C4-2B (cell line): ENCODE measurements at regions not wholly inside any gene's neighbourhood (a gene's known extent, or its start where the extent isn't known, plus 50 kb on each side); places are given as distances from the start of the nearest gene placed in this dataset.
A peak's percentile ranks its signal among the peaks of the same experiment; 100 is the strongest.

Experiments used
- H3K27ac ChIP-seq: fragments of 450-650 bp; 2 replicates; pipeline ENCODE4 v1.5.1; 2017
- ZFX ChIP-seq: fragments of 450-650 bp; IDR thresholded peaks from 2 replicates; pipeline ENCODE4 v1.6.1; 2017
- TF ChIP-seq, protein P1 (sequence below): fragments of 450-650 bp; conservative IDR thresholded peaks from 2 replicates; pipeline ENCODE4 v1.5.1; 2017; ENCODE audit warnings: mild to moderate bottlenecking

DNA sequence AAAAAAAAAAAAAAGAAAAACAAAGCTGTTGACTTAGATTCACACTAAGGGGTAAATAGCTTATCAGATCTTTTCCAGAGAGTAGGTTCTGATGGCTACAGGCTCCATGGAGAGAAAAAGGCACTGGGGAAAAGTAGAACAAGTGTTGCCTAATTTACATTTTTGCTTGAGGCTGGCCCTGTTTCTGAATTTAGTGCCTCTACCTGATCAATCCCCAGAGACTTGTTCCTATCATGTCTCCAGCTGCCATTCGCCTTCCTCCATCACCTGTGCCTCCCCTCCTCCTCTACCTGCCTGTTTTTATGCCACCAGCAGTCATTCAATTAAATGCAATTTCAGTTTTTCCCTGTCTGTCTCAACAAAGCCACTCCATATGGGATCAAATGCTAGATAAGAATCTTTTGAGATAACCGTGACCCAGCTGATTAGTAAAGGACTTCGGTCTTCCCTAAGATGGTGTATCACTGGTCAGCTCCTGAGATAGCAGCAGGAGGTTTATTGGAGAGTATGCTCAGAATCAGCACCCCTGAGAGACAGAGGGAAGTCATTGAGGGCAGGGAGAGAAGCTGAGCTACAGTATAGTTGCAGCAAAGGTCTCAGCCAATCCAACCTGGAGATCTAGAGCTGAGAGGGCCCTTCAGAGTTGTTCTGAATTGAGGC, 88.1 kb upstream of the GADL1 start:
- TF ChIP-seq ZFX: no peak
- TF ChIP-seq, protein P1, sequence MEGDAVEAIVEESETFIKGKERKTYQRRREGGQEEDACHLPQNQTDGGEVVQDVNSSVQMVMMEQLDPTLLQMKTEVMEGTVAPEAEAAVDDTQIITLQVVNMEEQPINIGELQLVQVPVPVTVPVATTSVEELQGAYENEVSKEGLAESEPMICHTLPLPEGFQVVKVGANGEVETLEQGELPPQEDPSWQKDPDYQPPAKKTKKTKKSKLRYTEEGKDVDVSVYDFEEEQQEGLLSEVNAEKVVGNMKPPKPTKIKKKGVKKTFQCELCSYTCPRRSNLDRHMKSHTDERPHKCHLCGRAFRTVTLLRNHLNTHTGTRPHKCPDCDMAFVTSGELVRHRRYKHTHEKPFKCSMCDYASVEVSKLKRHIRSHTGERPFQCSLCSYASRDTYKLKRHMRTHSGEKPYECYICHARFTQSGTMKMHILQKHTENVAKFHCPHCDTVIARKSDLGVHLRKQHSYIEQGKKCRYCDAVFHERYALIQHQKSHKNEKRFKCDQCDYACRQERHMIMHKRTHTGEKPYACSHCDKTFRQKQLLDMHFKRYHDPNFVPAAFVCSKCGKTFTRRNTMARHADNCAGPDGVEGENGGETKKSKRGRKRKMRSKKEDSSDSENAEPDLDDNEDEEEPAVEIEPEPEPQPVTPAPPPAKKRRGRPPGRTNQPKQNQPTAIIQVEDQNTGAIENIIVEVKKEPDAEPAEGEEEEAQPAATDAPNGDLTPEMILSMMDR: no peak
- H3K27ac ChIP-seq: no peak overlapping the region

DNA sequence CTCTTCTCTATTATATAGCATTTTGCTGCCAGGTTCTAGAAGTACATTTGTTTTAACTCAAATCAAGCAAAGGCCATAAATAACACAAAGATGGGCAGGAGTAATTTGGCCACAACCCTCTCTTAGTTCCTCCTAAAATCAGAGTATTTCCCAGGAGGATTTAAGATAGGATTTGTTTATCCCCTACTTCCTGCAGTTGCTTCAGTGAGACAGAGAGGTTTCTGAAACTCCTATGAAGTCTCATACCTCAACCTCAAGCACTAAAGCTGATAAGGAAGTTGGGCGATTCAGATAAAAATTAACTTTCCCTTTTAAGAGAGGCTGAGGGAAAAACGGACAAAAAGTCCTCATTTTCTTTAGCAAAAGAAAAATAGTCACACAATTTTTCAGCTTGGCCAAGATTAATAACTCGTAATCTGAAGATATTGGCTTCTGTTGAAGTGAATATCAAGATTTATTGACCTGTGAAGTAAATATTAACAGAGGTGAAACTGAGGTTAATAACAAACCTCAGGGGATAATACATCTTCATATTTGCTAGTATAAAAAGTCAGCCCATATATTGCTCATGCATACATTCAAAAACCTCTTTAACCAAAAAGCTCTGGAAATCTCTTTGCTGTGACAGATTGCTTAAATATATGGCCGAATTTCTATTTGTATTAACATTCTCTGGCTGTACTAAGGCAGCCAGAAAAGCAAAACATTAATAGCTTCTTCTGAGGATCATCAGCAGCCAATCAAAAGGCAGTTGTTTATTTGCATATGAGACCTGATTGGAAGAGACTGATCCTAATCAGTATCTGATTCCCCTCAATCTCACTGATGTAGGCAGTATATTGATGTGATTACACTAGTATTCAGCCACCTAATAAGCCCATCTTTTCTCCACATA, 90.6 kb upstream of the GADL1 start:
- no peak overlapping the region for H3K27ac ChIP-seq
- TF ChIP-seq, protein P1: no peak
- TF ChIP-seq ZFX: no peak

DNA sequence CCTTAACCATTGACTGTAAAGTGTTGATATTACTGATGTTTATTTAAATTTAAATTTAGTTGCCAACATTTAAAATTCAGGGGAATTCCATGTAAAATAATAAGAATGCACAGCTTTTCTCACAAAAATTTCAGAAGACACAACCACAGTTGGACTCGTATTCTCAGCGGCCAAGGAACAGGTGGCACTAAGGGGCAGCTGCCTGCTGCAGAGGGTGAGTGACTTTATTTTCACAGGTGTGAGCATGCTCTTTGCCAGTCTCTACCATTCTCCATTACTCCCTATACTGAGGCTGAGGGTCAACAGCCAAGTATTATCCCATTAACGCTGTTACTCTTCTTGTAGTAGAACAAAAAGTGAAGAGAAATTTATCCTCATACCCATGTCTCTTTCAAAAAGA, 92.1 kb upstream of the GADL1 start:
- TF ChIP-seq ZFX: no peak
- TF ChIP-seq, protein P1: no peak
- H3K27ac ChIP-seq: no peak overlapping the region

DNA sequence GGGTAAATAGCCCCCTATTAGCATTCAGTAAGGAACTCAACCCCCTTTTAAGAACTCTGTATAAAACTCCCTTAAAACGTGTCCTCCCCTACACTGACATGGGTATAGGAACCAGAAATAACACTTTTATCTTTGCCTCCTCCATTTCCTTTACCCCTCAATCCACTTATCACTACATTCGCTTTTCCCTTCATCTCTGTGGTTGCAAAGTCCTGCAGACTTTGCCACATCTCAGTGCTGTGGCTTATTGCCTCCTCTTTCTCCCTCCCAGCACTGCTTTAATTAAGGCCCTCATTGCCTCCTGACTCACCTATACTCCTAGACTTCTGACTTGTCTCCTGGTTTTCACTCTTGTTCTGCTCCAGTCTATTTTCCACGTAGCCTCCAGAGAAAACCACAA, 94.3 kb upstream of the GADL1 start:
- TF ChIP-seq, protein P1: no peak
- no peak for TF ChIP-seq ZFX
- H3K27ac ChIP-seq: no peak overlapping the region

DNA sequence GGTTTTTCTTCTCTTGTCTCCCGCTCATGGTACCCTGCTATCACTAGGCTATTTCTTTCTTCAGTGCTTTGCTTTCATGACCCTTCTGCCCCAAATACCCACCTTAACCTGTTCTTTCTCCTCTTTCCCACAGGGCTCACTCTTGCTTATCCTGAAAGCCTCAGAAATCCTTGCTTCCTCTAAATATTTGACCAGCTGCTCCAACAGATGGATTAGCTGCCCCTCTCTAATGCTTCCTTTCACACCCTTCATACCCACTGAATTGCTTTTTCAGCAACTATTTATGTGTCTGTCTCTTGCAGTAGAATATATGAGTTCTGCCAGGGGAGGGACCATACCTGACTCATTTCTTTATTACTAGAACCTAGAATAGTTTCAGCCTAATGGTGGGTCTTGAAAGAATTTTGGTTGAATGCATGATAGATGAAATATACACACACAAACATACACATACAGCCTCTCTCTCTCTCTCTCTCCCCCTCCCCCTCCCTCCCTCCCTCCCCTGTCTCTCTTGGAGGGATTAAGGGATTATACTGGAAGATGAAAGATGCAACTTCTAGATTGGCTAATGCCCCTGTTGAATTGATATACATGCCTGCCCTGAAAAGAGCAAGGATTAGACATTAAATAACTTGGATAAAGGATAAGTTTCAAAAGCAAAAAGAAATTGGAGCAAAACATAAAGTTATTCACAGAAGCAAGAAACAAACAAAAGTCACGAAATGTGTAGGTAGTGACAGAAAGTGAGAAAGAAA, 95.0 kb upstream of the GADL1 start:
- TF ChIP-seq ZFX: no peak
- TF ChIP-seq, protein P1: no peak
- H3K27ac ChIP-seq: no peak overlapping the region

DNA sequence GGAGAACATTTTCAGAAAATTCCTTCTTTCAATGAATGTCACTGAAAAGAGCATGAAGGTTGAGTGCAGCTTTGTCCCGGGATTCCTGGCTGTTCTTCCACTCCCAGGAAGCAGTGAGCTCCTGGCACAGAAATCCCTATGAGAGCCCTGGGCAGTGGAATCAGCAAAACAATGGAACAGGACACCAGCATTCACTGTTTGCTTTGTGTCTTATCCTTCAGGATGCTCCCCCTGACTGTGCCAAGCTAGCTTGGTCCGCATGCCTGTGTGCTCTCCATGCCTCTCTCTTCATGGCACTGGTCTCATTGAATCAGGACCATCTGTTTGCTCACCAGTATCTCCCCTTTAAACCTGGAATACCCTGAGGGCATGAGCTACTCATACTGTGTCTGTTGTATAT, 102.0 kb upstream of the GADL1 start:
- H3K27ac ChIP-seq: 0 out of 2 replicates have a peak overlapping the region, but pooled peaks have one; percentile 29
- TF ChIP-seq, protein P1: no peak
- TF ChIP-seq ZFX: no peak

DNA sequence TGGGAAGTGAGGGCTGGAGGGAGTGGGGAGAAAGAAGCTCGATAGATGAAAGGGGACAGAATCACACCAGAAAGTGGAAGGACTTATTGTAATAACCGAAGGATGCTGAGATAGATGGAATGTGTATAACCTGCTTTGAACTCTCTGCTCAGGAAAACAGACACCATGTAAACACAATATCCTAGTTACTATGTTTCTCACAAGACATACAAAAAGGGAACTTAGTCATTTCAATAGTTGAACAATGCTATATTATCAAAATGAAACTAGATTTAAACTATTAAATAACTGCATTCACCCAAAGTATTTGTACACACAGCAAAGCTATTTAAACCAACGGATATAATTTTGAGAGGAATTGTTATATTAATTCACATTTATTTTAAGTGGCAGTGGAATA, 108.3 kb upstream of the GADL1 start:
- TF ChIP-seq ZFX: no peak
- TF ChIP-seq, protein P1: no peak
- no peak overlapping the region for H3K27ac ChIP-seq
